ENCODE measurements at regions not wholly inside any gene's neighbourhood (a gene's known extent, or its start where the extent isn't known, plus 50 kb on each side); places are given as distances from the start of the nearest gene placed in this dataset.

GRCh38 chr2:83475371-83475770 lies 983.7 kb downstream of the SUCLG1 start:
- peaks cover 0 to 14% (median 4%) of the 10 kb centered on the region in 11 donors for H3K9me3 Mint-ChIP-seq
- POLR2A ChIA-PET = no interaction called here
- CTCF ChIA-PET = no interaction called here

GRCh38 chr2:83471655-83472054 lies 987.4 kb downstream of the SUCLG1 start:
- no peaks in the 10 kb centered on the region for H3K9me3 ChIP-seq (ENCODE audit: control insufficient read depth in 2 of 3, low read length in 3 of 3)
- no peak overlapping the region for H3K4me3 Mint-ChIP-seq
- H3K36me3 Mint-ChIP-seq = no peaks in the 10 kb centered on the region
- no peaks in the 10 kb centered on the region for H3K4me1 ChIP-seq (ENCODE audit: control insufficient read depth in 2 of 2, insufficient read depth in 2 of 2, low read length in 2 of 2)
- no peaks in the 10 kb centered on the region for H3K4me1 Mint-ChIP-seq
- no peaks in the 10 kb centered on the region for H3K36me3 ChIP-seq (ENCODE audit: control insufficient read depth in 2 of 3, insufficient read depth in 3 of 3, low read length in 3 of 3)
- H3K9me3 Mint-ChIP-seq = peaks cover 0 to 19% (median 4%) of the 10 kb centered on the region in 11 donors
- H3K27me3 ChIP-seq (ENCODE audit: control insufficient read depth in 2 of 2, insufficient read depth in 2 of 2, low read length in 2 of 2) = no peaks in the 10 kb centered on the region
- intact Hi-C loops (cut with micrococcal nuclease) = no loop called here
- ChIA-PET CTCF (no interaction called here), POLR2A (no interaction called here)
- H3K27me3 Mint-ChIP-seq = no peaks in the 10 kb centered on the region
- no peak overlapping the region for H3K4me3 ChIP-seq (ENCODE audit: low read length)
- no peak overlapping the region for H3K27ac ChIP-seq (ENCODE audit: low read depth, low read length)
- H3K27ac Mint-ChIP-seq = no peak overlapping the region
- DNase-seq (no peak), ATAC-seq (no peak)

More at GRCh38 chr2:83475371-83475770, 983.7 kb downstream of the SUCLG1 start:
- H3K36me3 ChIP-seq (ENCODE audit: control insufficient read depth in 2 of 3, insufficient read depth in 3 of 3, low read length in 3 of 3) = no peaks in the 10 kb centered on the region
- H3K4me3 ChIP-seq (ENCODE audit: low read length) = no peak overlapping the region
- no peak overlapping the region for H3K27ac ChIP-seq (ENCODE audit: low read depth, low read length)
- H3K27me3 Mint-ChIP-seq = no peaks in the 10 kb centered on the region
- ATAC-seq = no peak
- intact Hi-C loops (cut with micrococcal nuclease) = no loop called here
- H3K4me1 Mint-ChIP-seq = no peaks in the 10 kb centered on the region
- no peaks in the 10 kb centered on the region for H3K27me3 ChIP-seq (ENCODE audit: control insufficient read depth in 2 of 2, insufficient read depth in 2 of 2, low read length in 2 of 2)
- H3K4me3 Mint-ChIP-seq = no peak overlapping the region
- no peak for DNase-seq
- no peak overlapping the region for H3K27ac Mint-ChIP-seq
- no peaks in the 10 kb centered on the region for H3K9me3 ChIP-seq (ENCODE audit: control insufficient read depth in 2 of 3, low read length in 3 of 3)
- no peaks in the 10 kb centered on the region for H3K36me3 Mint-ChIP-seq
- H3K4me1 ChIP-seq (ENCODE audit: control insufficient read depth in 2 of 2, insufficient read depth in 2 of 2, low read length in 2 of 2) = no peaks in the 10 kb centered on the region

GRCh38 chr2:83470928-83471327 lies 988.2 kb downstream of the SUCLG1 start:
- H3K9me3 ChIP-seq (ENCODE audit: control insufficient read depth in 2 of 3, low read length in 3 of 3) = no peaks in the 10 kb centered on the region
- Mint-ChIP-seq H3K4me3 (no peak overlapping the region), H3K27ac (no peak overlapping the region), H3K4me1 (no peaks in the 10 kb centered on the region), H3K9me3 (peaks cover 0 to 19% (median 4%) of the 10 kb centered on the region in 11 donors), H3K36me3 (no peaks in the 10 kb centered on the region), H3K27me3 (no peaks in the 10 kb centered on the region)
- H3K27me3 ChIP-seq (ENCODE audit: control insufficient read depth in 2 of 2, insufficient read depth in 2 of 2, low read length in 2 of 2) = no peaks in the 10 kb centered on the region
- no peaks in the 10 kb centered on the region for H3K36me3 ChIP-seq (ENCODE audit: control insufficient read depth in 2 of 3, insufficient read depth in 3 of 3, low read length in 3 of 3)
- no peaks in the 10 kb centered on the region for H3K4me1 ChIP-seq (ENCODE audit: control insufficient read depth in 2 of 2, insufficient read depth in 2 of 2, low read length in 2 of 2)
- ChIA-PET POLR2A (no interaction called here), CTCF (no interaction called here)
- H3K27ac ChIP-seq (ENCODE audit: low read depth, low read length) = no peak overlapping the region
- ATAC-seq = no peak
- intact Hi-C loops (cut with micrococcal nuclease) = no loop called here
- no peak for DNase-seq
- no peak overlapping the region for H3K4me3 ChIP-seq (ENCODE audit: low read length)

GRCh38 chr2:83464444-83464843 lies 994.6 kb downstream of the SUCLG1 start:
- Mint-ChIP-seq H3K36me3 (no peaks in the 10 kb centered on the region), H3K27ac (no peak overlapping the region), H3K4me1 (no peaks in the 10 kb centered on the region), H3K27me3 (no peaks in the 10 kb centered on the region), H3K4me3 (no peak overlapping the region), H3K9me3 (peaks cover 0 to 19% (median 0%) of the 10 kb centered on the region in 11 donors)
- ChIA-PET POLR2A (no interaction called here), CTCF (no interaction called here)
- H3K36me3 ChIP-seq (ENCODE audit: control insufficient read depth in 2 of 3, insufficient read depth in 3 of 3, low read length in 3 of 3) = no peaks in the 10 kb centered on the region
- no peak overlapping the region for H3K4me3 ChIP-seq (ENCODE audit: low read length)
- intact Hi-C loops (cut with micrococcal nuclease) = no loop called here
- no peaks in the 10 kb centered on the region for H3K4me1 ChIP-seq (ENCODE audit: control insufficient read depth in 2 of 2, insufficient read depth in 2 of 2, low read length in 2 of 2)
- no peak overlapping the region for H3K27ac ChIP-seq (ENCODE audit: low read depth, low read length)
- no peak for ATAC-seq
- H3K27me3 ChIP-seq (ENCODE audit: control insufficient read depth in 2 of 2, insufficient read depth in 2 of 2, low read length in 2 of 2) = no peaks in the 10 kb centered on the region
- no peak for DNase-seq
- no peaks in the 10 kb centered on the region for H3K9me3 ChIP-seq (ENCODE audit: control insufficient read depth in 2 of 3, low read length in 3 of 3)

GRCh38 chr2:83462881-83463280 lies 996.2 kb downstream of the SUCLG1 start:
- H3K4me3 ChIP-seq (ENCODE audit: low read length) = no peak overlapping the region
- no peaks in the 10 kb centered on the region for H3K9me3 ChIP-seq (ENCODE audit: control insufficient read depth in 2 of 3, low read length in 3 of 3)
- no peak overlapping the region for H3K4me3 Mint-ChIP-seq
- intact Hi-C loops (cut with micrococcal nuclease) = no loop called here
- H3K27ac ChIP-seq (ENCODE audit: low read depth, low read length) = no peak overlapping the region
- peaks cover 0 to 13% (median 0%) of the 10 kb centered on the region in 11 donors for H3K9me3 Mint-ChIP-seq
- no peaks in the 10 kb centered on the region for H3K36me3 ChIP-seq (ENCODE audit: control insufficient read depth in 2 of 3, insufficient read depth in 3 of 3, low read length in 3 of 3)
- no peaks in the 10 kb centered on the region for H3K4me1 Mint-ChIP-seq
- H3K27ac Mint-ChIP-seq = no peak overlapping the region
- ChIA-PET CTCF (no interaction called here), POLR2A (no interaction called here)
- no peaks in the 10 kb centered on the region for H3K27me3 ChIP-seq (ENCODE audit: control insufficient read depth in 2 of 2, insufficient read depth in 2 of 2, low read length in 2 of 2)
- no peaks in the 10 kb centered on the region for H3K27me3 Mint-ChIP-seq
- H3K36me3 Mint-ChIP-seq = no peaks in the 10 kb centered on the region
- DNase-seq (no peak), ATAC-seq (no peak)
- no peaks in the 10 kb centered on the region for H3K4me1 ChIP-seq (ENCODE audit: control insufficient read depth in 2 of 2, insufficient read depth in 2 of 2, low read length in 2 of 2)

- Mint-ChIP-seq H3K36me3 (no peaks in the 10 kb centered on the region), H3K9me3 (peaks cover 0 to 6% (median 0%) of the 10 kb centered on the region in 11 donors), H3K27ac (no peak overlapping the region), H3K27me3 (no peaks in the 10 kb centered on the region), H3K4me1 (no peaks in the 10 kb centered on the region), H3K4me3 (no peak overlapping the region)
- Histone ChIP-seq H3K36me3 (ENCODE audit: control insufficient read depth in 2 of 3, insufficient read depth in 3 of 3, low read length in 3 of 3) (no peaks in the 10 kb centered on the region), H3K9me3 (ENCODE audit: control insufficient read depth in 2 of 3, low read length in 3 of 3) (no peaks in the 10 kb centered on the region), H3K4me1 (ENCODE audit: control insufficient read depth in 2 of 2, insufficient read depth in 2 of 2, low read length in 2 of 2) (no peaks in the 10 kb centered on the region), H3K4me3 (ENCODE audit: low read length) (no peak overlapping the region), H3K27me3 (ENCODE audit: control insufficient read depth in 2 of 2, insufficient read depth in 2 of 2, low read length in 2 of 2) (no peaks in the 10 kb centered on the region), H3K27ac (ENCODE audit: low read depth, low read length) (no peak overlapping the region)
- DNase-seq (no peak), ATAC-seq (no peak)
- ChIA-PET POLR2A (no interaction called here), CTCF (no interaction called here)
- intact Hi-C loops (cut with micrococcal nuclease) = no loop called here
Measured at GRCh38 chr2:83461135-83461534, 997.9 kb downstream of the SUCLG1 start.

GRCh38 chr2:83459456-83459855 lies 999.6 kb downstream of the SUCLG1 start:
- CTCF ChIA-PET = no interaction called here
- H3K27ac Mint-ChIP-seq = no peak overlapping the region
- H3K4me3 Mint-ChIP-seq = no peak overlapping the region
- ATAC-seq (no peak), DNase-seq (no peak)
- no peaks in the 10 kb centered on the region for H3K4me1 Mint-ChIP-seq
- no peaks in the 10 kb centered on the region for H3K4me1 ChIP-seq (ENCODE audit: control insufficient read depth in 2 of 2, insufficient read depth in 2 of 2, low read length in 2 of 2)
- POLR2A ChIA-PET = no interaction called here
- no peaks in the 10 kb centered on the region for H3K27me3 Mint-ChIP-seq
- H3K9me3 ChIP-seq (ENCODE audit: control insufficient read depth in 2 of 3, low read length in 3 of 3) = no peaks in the 10 kb centered on the region
- H3K36me3 ChIP-seq (ENCODE audit: control insufficient read depth in 2 of 3, insufficient read depth in 3 of 3, low read length in 3 of 3) = no peaks in the 10 kb centered on the region
- no peak overlapping the region for H3K4me3 ChIP-seq (ENCODE audit: low read length)
- intact Hi-C loops (cut with micrococcal nuclease) = no loop called here
- H3K27ac ChIP-seq (ENCODE audit: low read depth, low read length) = no peak overlapping the region
- no peaks in the 10 kb centered on the region for H3K27me3 ChIP-seq (ENCODE audit: control insufficient read depth in 2 of 2, insufficient read depth in 2 of 2, low read length in 2 of 2)
- peaks cover 0 to 10% (median 0%) of the 10 kb centered on the region in 11 donors for H3K9me3 Mint-ChIP-seq
- H3K36me3 Mint-ChIP-seq = no peaks in the 10 kb centered on the region
